ENCODE measurements at regions not wholly inside any gene's neighbourhood (a gene's known extent, or its start where the extent isn't known, plus 50 kb on each side); places are given as distances from the start of the nearest gene placed in this dataset.

DNA sequence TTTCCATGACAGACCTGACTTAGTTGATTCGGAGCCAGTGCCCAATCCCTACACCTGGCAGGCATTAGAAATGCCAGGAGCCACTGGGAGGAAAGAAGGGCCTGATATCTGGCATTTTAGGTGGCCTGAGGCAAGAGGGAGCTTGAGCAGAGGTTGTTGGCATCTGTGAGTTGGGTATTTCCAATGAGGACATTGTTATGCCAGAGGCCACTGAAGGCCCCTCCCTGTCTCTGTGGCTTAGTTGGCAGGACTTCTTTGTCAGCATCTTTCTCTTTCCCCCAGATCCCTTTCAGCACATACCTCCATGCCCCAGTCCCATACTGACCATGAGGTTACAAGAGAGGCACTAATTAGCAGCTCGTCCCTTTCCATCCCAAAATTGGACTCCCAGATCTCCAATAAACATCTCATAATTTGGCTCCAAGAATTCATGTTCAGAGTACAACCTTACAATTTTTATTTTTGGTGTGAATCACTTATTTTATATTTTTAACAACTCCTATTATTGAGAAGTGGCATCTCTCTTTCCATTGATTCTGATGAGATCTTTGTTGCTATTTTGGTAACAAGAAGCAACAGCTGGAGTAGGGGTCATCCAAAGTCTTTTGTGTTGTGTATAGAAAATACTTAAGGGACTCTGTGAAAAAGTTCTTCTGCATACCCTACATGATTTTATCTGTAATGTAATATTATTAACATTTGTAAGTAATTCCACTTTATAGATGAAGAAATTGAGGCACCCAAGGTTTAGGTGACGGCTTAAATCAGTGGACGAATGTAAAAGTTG lies 68.6 kb upstream of the MAP3K1 start:
- TF ChIP-seq SIN3A (IDR thresholded peaks at IDR 0.05; ENCODE audit: borderline replicate concordance, insufficient read depth, low read length) (no peak), POLR2AphosphoS5 (IDR thresholded peaks at IDR 0.05; ENCODE audit: low read depth, low read length) (no peak), TAF1 (IDR thresholded peaks at IDR 0.05; ENCODE audit: borderline replicate concordance, insufficient read depth, low read length) (no peak), FOXP2 (optimal IDR thresholded peaks at IDR 0.05; ENCODE audit: borderline replicate concordance, extremely low read depth, extremely low read length, insufficient read depth) (no peak)
- TF ChIP-seq, protein P1, sequence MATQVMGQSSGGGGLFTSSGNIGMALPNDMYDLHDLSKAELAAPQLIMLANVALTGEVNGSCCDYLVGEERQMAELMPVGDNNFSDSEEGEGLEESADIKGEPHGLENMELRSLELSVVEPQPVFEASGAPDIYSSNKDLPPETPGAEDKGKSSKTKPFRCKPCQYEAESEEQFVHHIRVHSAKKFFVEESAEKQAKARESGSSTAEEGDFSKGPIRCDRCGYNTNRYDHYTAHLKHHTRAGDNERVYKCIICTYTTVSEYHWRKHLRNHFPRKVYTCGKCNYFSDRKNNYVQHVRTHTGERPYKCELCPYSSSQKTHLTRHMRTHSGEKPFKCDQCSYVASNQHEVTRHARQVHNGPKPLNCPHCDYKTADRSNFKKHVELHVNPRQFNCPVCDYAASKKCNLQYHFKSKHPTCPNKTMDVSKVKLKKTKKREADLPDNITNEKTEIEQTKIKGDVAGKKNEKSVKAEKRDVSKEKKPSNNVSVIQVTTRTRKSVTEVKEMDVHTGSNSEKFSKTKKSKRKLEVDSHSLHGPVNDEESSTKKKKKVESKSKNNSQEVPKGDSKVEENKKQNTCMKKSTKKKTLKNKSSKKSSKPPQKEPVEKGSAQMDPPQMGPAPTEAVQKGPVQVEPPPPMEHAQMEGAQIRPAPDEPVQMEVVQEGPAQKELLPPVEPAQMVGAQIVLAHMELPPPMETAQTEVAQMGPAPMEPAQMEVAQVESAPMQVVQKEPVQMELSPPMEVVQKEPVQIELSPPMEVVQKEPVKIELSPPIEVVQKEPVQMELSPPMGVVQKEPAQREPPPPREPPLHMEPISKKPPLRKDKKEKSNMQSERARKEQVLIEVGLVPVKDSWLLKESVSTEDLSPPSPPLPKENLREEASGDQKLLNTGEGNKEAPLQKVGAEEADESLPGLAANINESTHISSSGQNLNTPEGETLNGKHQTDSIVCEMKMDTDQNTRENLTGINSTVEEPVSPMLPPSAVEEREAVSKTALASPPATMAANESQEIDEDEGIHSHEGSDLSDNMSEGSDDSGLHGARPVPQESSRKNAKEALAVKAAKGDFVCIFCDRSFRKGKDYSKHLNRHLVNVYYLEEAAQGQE (IDR thresholded peaks at IDR 0.05; ENCODE audit: insufficient read depth in 1 of 2, low read depth in 2 of 2, low read length in 2 of 2): no peak

DNA sequence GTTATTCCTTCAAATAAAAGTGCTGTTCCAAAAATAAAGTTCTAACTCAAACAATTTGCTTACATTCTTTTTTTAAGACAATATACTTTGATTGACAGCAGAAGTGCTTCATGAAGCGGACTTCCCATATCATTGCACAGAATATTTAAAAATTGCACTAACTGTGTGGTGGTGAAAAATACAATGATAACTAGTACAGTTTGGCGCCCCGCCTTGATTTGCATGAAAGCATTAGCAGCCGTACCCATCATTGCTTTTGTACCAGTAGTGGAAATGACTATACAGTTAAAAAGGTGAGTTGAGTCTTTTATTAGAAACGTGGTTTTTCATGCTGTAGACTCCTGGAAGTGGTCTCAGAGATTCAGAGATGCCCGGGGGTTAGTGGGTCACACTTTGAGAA lies 69.5 kb upstream of the MAP3K1 start:
- TF ChIP-seq FOXP2 (optimal IDR thresholded peaks at IDR 0.05; ENCODE audit: borderline replicate concordance, extremely low read depth, extremely low read length, insufficient read depth): no peak
- no peak for TF ChIP-seq SIN3A (IDR thresholded peaks at IDR 0.05; ENCODE audit: borderline replicate concordance, insufficient read depth, low read length)

DNA sequence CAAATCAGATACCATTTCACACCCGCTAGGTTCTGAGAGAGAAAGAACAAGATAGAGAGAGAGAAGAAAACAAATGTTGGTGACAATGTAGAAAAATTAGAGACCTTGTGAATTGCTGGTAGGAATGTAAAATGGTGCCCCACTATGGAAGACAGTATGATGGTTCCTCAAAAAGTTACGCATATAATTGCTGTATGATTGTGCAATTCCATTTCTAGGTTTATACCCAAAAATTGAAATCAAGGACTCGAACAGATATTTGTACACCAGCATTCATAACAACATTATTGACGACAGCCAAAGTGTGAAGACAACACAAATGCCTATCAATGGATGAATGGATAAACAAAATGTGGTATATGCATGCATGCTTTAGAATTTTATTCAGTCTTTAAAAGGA lies 74.5 kb upstream of the MAP3K1 start:
- TF ChIP-seq SIN3A (IDR thresholded peaks at IDR 0.05; ENCODE audit: borderline replicate concordance, insufficient read depth, low read length) (no peak), FOXP2 (optimal IDR thresholded peaks at IDR 0.05; ENCODE audit: borderline replicate concordance, extremely low read depth, extremely low read length, insufficient read depth) (no peak), POLR2AphosphoS5 (IDR thresholded peaks at IDR 0.05; ENCODE audit: low read depth, low read length) (no peak), TAF1 (IDR thresholded peaks at IDR 0.05; ENCODE audit: borderline replicate concordance, insufficient read depth, low read length) (no peak)
- TF ChIP-seq, protein P1 (IDR thresholded peaks at IDR 0.05; ENCODE audit: insufficient read depth in 1 of 2, low read depth in 2 of 2, low read length in 2 of 2): no peak

DNA sequence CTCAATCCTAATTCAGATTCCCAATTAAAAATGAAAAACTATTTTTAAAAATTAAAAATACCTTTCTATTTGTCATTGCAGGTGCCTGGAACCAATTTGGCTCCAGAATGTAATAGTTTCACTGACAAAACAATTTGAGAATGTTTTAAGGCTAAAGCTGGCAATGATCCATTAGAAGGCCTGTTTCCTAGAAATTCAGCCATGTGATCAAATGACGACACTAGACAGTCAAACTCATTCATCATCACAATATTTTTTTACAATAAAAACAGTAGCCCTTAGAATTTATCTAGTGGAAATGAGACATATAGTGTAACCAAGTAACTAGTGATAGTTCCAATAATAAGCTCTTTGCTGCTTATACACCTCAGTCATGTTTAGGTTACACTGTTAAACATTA lies 75.4 kb upstream of the MAP3K1 start:
- TF ChIP-seq FOXP2 (optimal IDR thresholded peaks at IDR 0.05; ENCODE audit: borderline replicate concordance, extremely low read depth, extremely low read length, insufficient read depth): no peak
- no peak for TF ChIP-seq TAF1 (IDR thresholded peaks at IDR 0.05; ENCODE audit: borderline replicate concordance, insufficient read depth, low read length)
- TF ChIP-seq, protein P1 (IDR thresholded peaks at IDR 0.05; ENCODE audit: insufficient read depth in 1 of 2, low read depth in 2 of 2, low read length in 2 of 2): no peak

DNA sequence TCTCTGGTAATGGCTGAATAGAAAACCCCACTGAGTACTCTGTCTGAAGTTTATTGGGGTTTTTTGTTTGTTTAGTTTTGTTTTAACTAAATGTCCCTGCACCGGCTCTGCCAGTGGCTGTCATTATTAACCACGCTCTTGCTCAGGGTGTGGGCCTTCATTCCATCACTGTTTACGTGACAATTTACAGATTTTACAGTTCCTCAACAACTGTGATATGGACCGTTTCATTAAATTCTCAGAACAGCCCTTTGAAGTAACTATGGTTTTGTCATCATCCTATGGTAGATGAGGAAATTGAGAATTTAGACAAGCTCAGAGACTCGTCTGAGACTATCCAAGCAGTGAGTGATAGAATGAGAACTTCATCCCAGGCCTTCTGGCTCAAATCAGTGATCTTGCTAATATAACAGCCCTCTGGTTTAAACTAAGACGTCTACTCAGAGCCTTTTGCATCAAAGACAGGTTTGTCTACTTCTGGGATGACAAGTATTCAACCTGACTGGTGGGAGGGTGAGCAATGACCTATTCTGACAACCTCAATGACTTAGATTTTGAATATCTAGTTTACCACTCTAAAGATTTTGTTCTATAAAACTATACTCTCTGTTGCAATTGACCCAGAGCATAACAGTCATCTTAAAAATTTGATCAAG lies 77.3 kb upstream of the MAP3K1 start:
- TF ChIP-seq POLR2AphosphoS5 (IDR thresholded peaks at IDR 0.05; ENCODE audit: low read depth, low read length) (no peak), TAF1 (IDR thresholded peaks at IDR 0.05; ENCODE audit: borderline replicate concordance, insufficient read depth, low read length) (no peak), FOXP2 (optimal IDR thresholded peaks at IDR 0.05; ENCODE audit: borderline replicate concordance, extremely low read depth, extremely low read length, insufficient read depth) (no peak), SIN3A (IDR thresholded peaks at IDR 0.05; ENCODE audit: borderline replicate concordance, insufficient read depth, low read length) (no peak)
- TF ChIP-seq, protein P1 (IDR thresholded peaks at IDR 0.05; ENCODE audit: insufficient read depth in 1 of 2, low read depth in 2 of 2, low read length in 2 of 2): no peak

All from PFSK-1 (cell line).